Omental fat pad (tissue), 3 donors: ENCODE measurements at regions not wholly inside any gene's neighbourhood (a gene's known extent, or its start where the extent isn't known, plus 50 kb on each side); places are given as distances from the start of the nearest gene placed in this dataset.
A peak's percentile ranks its signal among the peaks of the same experiment; 100 is the strongest.

Experiments used
- ATAC-seq: fragments of 150-250 bp; one replicate; pipeline ENCODE4 v1.9.1; 2016; ENCODE audit warnings: mild to moderate bottlenecking, moderate library complexity; ENCODE audit not compliant: low FRiP score
- DNase-seq: peaks from one replicate; pipeline ENCODE4 v3.0.0-alpha.2; 2019; ENCODE audit warnings: low spot score
- TF ChIP-seq, protein P1 (sequence below), 3 donors: fragments of 450-650 bp; IDR thresholded peaks; one replicate each; pipeline ENCODE4 v1.5.1; 2016 to 2017; ENCODE audit warnings: antibody characterized with exemption in 3 of 3, mild to moderate bottlenecking in 3 of 3, moderate library complexity in 2 of 3

DNA sequence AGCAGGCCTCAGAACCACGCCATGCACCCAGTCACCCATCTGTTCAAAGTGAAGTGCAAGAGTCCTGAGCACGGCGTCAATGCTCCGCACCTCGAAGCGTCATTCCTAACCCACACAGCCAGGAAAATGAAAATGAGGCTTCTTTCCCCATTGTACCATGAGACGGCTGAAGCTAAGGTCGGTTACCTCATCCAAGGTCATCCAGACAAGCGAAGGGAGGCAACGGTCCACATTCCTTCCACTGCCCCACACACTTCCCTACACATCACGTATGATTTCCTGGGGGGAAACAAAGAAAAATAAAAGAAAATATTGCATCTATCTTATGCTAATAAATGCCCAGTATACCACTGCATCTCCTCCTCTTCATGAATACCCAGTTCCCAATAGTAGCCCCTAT, 113.5 kb upstream of the RAB6C start:
- ATAC-seq (no peak), DNase-seq (no peak)
- TF ChIP-seq, protein P1, sequence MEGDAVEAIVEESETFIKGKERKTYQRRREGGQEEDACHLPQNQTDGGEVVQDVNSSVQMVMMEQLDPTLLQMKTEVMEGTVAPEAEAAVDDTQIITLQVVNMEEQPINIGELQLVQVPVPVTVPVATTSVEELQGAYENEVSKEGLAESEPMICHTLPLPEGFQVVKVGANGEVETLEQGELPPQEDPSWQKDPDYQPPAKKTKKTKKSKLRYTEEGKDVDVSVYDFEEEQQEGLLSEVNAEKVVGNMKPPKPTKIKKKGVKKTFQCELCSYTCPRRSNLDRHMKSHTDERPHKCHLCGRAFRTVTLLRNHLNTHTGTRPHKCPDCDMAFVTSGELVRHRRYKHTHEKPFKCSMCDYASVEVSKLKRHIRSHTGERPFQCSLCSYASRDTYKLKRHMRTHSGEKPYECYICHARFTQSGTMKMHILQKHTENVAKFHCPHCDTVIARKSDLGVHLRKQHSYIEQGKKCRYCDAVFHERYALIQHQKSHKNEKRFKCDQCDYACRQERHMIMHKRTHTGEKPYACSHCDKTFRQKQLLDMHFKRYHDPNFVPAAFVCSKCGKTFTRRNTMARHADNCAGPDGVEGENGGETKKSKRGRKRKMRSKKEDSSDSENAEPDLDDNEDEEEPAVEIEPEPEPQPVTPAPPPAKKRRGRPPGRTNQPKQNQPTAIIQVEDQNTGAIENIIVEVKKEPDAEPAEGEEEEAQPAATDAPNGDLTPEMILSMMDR (IDR thresholded peaks at IDR 0.05) = no peak

DNA sequence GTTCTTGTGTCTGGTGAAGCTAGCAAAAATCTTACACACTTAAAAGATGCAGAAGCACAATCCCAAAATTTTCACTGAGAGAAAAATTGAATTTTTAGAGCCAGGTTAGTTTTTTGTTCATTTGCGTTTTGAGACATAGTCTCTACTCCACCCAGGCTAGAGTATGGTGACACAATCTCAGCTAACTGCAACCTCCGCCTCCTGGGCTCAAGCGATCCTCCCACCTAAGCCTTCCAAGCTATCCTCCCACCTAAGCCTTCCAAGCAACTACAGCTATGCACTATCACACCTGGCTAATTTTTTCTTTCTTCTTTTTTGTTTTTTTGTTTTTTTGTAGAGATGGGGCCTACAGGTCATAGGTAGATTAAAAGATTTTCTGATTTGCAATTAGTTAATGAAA, 113.1 kb upstream of the RAB6C start:
- no peak for DNase-seq
- TF ChIP-seq, protein P1 (IDR thresholded peaks at IDR 0.05) = no peak
- ATAC-seq = no peak

DNA sequence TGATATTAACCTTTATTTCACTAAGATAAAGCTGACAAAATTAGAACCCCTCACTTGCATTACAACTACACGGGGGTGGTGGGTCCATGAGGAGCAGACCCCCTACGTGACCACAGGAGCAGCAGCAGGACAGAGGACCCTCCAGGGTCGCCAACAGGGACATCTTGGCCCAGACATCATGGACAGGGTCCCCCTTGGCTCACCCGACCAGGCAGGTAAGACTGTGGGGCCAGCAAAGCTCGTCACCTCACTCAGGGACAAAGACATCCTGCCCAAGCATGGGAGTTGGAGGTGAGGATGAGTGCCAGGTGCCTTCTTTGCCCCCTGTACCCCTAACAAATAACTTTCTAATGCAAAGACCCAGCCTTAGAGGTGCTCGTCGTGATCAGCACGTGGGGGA, 111.3 kb upstream of the RAB6C start:
- TF ChIP-seq, protein P1 (IDR thresholded peaks at IDR 0.05) = no peak
- ATAC-seq (no peak), DNase-seq (no peak)

DNA sequence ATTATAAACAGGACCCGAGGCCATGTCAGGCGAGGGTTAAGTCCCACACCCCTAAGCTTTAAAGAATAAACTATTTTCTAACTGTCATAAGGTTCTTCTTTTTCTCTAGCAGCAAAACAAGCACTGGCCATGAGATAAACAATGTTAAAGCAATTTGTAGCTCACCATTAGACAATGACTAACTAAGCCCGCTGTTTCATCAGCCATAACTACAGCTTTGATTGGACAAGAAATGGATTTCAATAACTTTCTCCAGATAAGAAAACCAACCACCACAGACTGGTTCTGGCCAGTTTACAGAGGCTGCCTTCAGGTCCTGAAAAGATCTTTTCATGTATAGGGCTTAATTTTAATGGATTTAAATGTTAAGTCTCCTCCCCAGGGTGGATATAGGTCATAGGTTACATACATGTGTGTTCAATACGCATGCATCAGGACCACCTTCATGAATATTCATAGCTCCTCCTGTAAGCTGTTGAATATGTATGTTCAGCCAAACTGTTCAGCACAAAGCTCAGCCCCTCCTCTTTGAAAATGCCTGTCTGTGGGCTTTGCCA, 108.7 kb upstream of the RAB6C start:
- ATAC-seq (no peak), DNase-seq (no peak)
- TF ChIP-seq, protein P1 (IDR thresholded peaks at IDR 0.05) = no peak

DNA sequence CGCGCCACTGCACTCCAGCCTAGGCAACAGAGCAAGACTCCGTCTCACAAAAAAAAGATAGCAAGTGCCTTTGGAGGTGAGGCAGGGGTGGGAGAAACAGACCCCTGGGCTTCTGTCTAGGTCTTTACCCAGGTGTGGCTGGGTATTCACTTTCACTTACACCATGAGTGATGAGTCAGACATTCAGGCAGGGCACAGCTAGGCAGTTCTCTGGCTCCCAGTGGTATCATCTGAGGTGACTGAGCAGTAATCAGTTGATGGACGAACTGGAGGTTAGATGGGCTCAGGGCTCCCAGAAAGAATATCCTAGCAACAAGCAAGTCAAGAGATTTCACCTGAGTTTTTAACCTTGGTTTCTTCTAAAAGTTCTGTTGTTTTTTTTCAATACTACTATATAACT, 107.0 kb upstream of the RAB6C start:
- TF ChIP-seq, protein P1 (IDR thresholded peaks at IDR 0.05) = no peak
- ATAC-seq = no peak
- no peak for DNase-seq

DNA sequence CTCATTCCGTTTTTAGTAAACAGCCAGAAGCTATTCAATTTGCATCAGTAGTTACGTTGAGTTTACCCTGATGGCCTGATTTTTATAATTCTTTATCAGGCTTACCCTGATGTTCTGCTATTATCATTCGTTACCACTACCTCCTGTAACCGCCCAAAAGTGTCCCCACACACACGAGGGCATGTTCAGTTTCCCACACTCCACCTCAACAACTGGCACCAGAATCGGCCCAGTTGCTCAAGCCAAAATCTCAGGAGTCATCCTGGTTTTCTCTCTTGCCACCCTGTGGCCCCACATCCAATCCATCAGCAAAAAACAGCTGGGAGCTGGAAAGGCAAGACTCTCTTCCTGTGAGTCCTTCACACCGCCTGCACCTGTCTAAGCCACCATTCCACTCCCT, 102.9 kb upstream of the RAB6C start:
- ATAC-seq = no peak
- DNase-seq = no peak
- TF ChIP-seq, protein P1 (IDR thresholded peaks at IDR 0.05) = no peak

DNA sequence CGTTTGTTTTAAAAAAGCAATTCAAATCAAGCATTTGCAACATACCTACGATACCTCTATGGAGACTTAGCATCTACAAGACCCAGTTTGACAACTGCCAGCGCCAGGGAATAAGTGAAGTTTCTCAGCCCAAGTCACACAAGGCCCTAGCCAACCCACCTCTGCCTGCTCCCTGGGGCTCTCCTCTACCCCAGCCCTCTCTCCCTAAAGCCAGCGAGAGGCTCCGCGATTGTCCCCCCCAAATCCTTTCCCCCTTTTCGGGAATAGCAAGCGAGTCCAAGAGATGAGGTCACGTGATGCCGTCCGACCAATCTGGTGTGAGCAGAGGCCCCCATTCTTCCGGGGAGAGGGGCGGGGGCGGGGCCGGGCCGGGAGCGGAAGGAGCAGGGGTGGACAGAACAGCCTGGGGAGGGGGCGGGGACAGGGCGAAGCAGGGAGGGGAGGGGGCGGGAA, 102.2 kb upstream of the RAB6C start:
- TF ChIP-seq, protein P1 (IDR thresholded peaks at IDR 0.05) = no peak
- DNase-seq (peak; percentile 93), ATAC-seq (peak; percentile 89)
